HG03280 (cell line): ENCODE measurements at regions not wholly inside any gene's neighbourhood (a gene's known extent, or its start where the extent isn't known, plus 50 kb on each side); places are given as distances from the start of the nearest gene placed in this dataset.

Experiments
- ATAC-seq: cut with Tn5 transposase; IDR thresholded peaks from one replicate; pipeline ENCODE4 v1.9.1; 2021; ENCODE audit warnings: mild to moderate bottlenecking, moderate library complexity; ENCODE audit not compliant: unreplicated experiment

- ATAC-seq, result no peak
Observed at GRCh38 chr9:18208166-18209059, 265.5 kb upstream of the ADAMTSL1 start.

DNA sequence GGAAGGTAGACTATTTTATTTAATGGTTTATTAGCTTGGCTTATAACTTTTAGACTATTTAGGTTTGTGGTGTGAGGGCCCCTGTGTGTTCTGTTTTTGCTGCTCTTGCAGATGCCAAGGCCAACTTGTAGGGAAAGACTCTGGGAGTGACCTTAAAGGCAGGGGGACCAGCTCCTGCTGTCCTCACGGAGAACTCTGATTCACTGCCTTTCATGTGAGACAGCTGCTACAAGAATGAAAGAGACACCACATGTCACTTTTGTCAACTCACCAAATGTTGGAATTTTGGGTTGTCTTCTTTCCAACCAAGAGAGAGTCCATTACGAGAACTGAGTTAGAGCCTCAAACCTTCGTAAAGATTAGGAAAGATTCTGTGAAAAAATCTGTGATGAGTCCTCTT lies 258.3 kb upstream of the ADAMTSL1 start:
- no peak for ATAC-seq

GRCh38 chr9:18216376-18216775 lies 257.6 kb upstream of the ADAMTSL1 start:
- no peak for ATAC-seq

DNA sequence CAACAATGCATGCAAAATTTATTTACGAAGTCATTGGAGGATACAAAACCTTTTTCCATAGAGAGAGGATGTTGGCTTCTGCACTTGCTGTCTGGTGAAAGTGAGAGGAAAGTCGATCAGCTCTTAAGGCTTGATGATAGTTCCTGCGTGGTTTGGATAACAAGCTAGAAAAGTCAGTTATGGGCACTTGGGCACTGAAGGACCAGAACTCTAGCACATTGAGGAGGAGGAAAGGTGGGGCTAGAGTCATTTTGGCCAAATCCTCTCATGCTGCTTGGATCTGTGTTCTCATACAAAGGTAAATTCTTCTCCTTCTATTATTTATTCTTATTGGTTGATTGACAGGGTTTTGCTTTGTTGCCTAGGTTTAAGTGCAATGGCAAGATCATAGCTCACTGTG lies 245.9 kb upstream of the ADAMTSL1 start:
- no peak for ATAC-seq

- ATAC-seq, result no peak
Observed at GRCh38 chr9:18229992-18230676, 243.8 kb upstream of the ADAMTSL1 start.

DNA sequence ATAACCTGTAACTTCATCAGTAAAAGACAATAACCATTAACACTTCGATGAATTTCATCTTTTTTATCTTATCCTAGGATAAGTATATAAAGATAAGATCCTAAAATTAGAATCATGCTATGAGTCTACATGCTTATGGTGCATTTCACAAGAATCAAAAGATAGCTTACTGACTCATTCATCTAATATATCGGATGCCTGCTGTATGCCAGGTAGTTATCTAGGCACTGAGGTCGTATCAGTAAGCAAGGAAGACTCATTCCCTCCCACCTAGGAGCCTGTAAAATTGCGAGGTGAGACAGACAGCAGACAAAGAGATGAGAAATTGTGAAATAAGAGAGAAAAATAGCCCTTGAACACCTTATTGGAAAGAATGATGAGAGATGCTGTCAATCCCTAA lies 240.6 kb upstream of the ADAMTSL1 start:
- ATAC-seq, result no peak

GRCh38 chr9:18233776-18234445 lies 240.0 kb upstream of the ADAMTSL1 start:
- ATAC-seq, result no peak

DNA sequence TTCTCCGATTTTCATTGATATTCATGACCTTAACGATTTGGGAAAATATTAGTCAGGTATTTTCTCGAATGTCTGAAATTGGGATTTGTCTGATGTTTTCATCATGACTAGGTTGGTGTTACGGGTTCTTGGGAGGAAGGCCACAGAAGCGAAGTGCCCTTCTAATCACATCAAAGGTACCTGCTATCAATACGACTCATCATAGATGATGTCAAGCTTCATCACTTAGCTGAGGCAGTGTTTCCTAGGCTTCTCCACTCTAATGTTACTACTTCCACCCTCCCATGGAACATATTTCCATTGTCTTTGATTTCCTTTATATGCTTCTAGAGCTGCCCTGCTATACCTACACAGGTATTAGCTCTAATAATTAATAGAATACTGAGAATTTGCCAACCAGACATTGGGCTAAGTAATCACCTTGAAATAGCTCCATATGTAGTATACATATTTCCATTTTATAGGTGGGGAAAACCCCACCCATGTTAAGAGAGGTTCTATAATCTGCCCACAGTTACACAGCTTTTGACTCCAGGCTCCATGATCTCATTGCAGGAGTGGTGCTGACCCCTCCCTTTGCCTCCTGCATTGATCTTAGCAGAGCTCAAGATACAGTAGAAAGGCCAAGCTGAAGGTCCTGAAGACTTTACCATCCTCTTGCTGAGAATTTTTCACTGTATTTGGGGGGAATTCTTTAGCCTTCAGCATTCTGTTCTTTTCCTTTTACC lies 238.6 kb upstream of the ADAMTSL1 start:
- ATAC-seq, result no peak

DNA sequence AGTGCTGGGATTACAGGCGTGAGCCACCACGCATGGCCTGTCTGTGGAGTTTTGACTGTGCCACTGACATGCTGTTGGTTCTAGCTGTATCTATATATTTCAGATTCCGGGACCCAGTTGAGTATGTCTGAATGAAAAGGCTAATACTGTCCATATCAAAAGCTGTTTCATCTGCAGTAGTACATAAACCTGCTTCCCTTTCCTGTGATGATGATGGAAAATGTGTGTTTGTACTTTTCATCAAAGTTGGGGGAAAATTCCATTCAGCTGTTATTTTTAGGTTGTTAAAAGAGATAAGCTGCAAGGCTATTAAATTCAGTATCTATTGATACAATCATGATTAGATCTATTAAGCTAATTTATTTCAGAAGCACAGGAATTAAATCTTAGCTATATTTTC lies 237.6 kb upstream of the ADAMTSL1 start:
- ATAC-seq, result no peak

DNA sequence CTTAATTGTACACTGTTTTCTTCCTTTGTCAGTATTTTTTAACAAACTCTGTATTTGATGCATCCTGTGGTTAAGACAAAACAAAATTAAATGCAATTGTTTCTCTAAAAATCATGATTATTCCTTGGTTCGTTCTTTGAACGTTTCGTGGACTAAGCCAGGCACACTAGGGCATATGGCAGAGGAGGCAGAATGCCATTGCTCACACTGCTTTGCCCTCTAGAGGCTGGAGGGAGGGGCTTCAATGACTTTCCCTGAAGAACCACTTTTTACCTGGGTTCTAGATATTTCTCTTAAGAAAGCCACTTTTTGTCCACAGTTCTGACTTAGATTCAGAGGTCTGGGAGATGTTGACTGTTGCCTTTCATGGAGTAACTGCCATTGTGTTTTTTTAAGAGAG lies 236.2 kb upstream of the ADAMTSL1 start:
- ATAC-seq, result no peak

DNA sequence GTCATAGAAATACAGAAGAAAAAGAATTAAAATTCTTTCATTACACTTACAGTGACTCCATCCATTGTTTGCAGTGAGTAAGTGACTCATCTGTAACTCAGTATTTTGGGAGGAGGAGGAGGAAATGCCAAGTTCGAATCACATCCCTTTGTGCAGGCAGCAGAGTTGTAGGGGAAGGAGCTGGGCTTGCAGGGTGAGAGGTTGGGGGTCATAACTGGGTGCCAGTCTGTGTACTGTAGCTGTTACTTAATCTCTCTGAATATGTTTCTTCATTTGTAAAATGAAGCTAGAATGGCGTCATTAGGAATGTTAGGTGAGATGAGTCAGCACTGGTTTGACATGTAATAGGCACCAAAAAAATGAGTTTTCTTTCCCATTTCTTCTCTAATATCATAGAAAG lies 235.7 kb upstream of the ADAMTSL1 start:
- no peak for ATAC-seq

DNA sequence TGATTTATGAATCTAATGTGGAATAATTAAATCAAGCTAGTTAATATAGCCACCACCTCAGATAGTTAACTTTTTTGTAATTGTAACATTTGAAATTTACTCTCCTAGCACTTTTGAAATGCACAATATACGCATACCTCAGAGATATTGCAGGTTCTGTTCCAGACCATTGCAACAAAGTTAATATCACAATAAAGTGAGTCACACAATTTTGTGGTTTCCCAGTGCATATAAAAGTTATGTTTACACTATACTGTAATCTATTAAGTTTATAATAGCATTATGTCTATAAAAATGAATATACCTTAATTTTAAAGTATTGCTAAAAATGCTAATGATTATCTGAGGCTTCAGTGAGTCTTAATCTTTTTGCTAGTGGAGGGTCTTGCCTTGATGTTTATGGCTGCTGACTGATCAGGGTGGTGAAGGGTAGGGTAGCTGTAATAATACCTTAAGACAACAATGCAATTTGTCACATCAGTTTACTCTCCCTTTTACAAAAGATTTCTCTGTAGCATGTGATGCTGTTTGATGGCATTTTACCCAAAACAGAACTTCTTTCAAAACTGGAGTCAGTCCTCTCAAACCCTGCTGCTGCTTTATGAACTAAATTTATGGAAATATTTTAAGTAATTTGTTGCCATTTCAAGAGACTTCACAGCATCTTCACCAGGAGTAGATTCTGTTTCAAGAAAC lies 235.1 kb upstream of the ADAMTSL1 start:
- no peak for ATAC-seq

DNA sequence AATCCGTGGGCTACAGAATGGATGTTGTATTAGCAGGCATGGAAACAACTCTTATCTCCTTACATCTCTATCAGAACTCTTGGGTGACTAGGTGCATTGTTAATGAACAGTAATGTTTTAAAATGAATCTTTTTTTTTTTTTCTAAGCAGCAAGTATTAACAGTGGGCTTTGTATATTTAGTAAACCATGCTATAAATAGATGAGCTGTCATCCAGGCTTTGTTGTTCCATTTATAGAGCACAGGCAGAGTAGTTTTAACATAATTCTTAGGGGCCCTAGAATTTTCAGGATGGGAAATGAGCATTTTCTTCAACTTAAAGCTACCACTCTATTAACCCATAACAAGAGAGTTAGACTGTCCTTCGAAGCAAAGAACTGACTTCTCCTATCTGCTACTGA lies 233.7 kb upstream of the ADAMTSL1 start:
- no peak for ATAC-seq

DNA sequence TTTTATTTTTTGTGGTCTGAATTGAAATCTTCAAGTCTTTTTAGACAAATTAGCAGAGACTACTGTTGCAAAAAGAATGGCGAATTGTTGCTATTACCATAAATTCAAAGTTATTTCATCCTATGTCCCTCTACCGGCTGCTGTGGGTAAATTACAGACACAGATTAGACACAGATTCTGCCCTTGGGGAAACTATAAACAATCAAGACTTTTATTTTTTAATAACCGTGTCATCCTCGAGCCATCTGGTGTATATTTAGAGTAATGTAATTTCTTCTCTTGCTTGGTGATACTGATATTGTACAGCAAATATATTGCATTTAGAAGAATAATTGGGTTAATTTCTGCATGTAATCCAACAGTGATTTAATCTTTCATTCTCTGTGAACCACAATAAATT lies 228.0 kb upstream of the ADAMTSL1 start:
- ATAC-seq, result no peak

- ATAC-seq, result no peak
Observed at GRCh38 chr9:18250053-18250452, 223.9 kb upstream of the ADAMTSL1 start.

DNA sequence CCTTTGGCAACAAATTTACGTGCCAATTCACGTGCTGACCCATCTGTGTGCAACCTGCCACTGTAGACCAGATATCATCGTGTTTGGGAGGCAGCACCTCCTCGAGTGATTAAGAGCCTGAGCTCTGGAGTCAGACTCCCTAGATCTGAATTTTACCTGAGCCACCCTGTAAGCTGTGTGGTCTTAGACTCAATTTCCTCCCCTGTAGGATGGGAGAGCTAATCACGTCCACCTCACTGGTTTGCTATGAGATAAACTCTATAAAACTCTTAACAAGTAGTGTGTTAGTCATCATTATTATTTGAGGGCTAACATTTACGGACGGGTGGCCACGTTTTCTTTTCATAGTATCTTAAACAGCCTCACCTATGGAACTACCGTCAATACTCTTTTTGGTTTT lies 220.0 kb upstream of the ADAMTSL1 start:
- ATAC-seq, result no peak

- peak; percentile 88 for ATAC-seq
Observed at GRCh38 chr9:18255158-18255629, 218.8 kb upstream of the ADAMTSL1 start.

DNA sequence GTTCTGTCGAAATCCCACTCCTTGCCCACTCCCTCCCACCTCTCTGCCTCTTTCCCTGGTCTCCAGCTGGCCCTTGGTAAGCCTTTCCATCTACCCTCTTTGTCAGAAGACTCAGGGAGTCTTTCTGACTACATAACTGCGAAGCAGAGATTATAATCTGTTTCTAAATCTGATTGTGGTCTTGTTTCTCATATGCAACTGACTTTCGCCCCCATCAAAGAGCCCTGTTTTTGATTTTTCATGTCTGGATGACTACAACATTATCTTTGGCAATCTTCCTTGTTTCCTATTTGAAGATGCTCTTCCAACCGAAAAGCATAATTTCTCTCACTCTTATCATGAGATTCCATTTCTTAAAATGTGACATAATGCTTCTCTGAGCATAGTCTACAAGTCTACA lies 218.2 kb upstream of the ADAMTSL1 start:
- no peak for ATAC-seq

GRCh38 chr9:18256568-18256967 lies 217.4 kb upstream of the ADAMTSL1 start:
- ATAC-seq, result no peak

GRCh38 chr9:18260521-18260920 lies 213.4 kb upstream of the ADAMTSL1 start:
- no peak for ATAC-seq
